HG03460 (cell line): ENCODE measurements at regions not wholly inside any gene's neighbourhood (a gene's known extent, or its start where the extent isn't known, plus 50 kb on each side); places are given as distances from the start of the nearest gene placed in this dataset.

Source experiments
- ATAC-seq: cut with Tn5 transposase; IDR thresholded peaks from one replicate; pipeline ENCODE4 v1.9.1; 2021; ENCODE audit not compliant: unreplicated experiment

GRCh38 chr4:20627866-20628265 is 72.4 kb upstream of the PACRGL start:
- no peak for ATAC-seq

GRCh38 chr4:20629186-20630106 is 70.8 kb upstream of the PACRGL start:
- no peak for ATAC-seq

GRCh38 chr4:20638825-20639224 is 61.4 kb upstream of the PACRGL start:
- no peak for ATAC-seq

GRCh38 chr4:20639346-20639745 is 60.9 kb upstream of the PACRGL start:
- no peak for ATAC-seq

- no peak for ATAC-seq
These were observed 59.3 kb upstream of the PACRGL start for GRCh38 chr4:20640989-20641388.

GRCh38 chr4:20641976-20642375 is 58.3 kb upstream of the PACRGL start:
- no peak for ATAC-seq

GRCh38 chr4:20643631-20644030 is 56.6 kb upstream of the PACRGL start:
- ATAC-seq = no peak

GRCh38 chr4:20645236-20645635 is 55.0 kb upstream of the PACRGL start:
- no peak for ATAC-seq

GRCh38 chr4:20646287-20646686 is 54.0 kb upstream of the PACRGL start:
- ATAC-seq = no peak
